ENCODE measurements at regions not wholly inside any gene's neighbourhood (a gene's known extent, or its start where the extent isn't known, plus 50 kb on each side); places are given as distances from the start of the nearest gene placed in this dataset.

DNA sequence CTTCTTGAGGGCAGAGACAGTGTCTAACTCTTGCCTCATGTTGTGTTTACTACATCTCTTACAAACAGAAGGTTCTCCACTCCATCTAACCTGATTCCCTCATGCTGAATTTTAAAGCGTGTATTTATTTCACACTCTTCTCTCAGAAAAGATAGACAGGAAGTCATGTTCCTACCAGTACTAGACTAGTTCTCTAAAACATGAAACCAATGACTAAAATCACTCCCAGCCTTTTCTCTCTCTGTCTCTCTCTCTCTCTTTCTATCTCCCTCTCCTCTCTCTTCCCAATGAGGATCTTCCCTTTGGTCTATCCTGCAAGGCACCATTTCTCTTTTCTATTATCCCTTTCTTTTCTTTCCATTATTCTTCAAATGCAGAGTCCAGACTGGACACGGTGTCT is 391.9 kb upstream of the CADM1 start:
- TF ChIP-seq, protein P1, sequence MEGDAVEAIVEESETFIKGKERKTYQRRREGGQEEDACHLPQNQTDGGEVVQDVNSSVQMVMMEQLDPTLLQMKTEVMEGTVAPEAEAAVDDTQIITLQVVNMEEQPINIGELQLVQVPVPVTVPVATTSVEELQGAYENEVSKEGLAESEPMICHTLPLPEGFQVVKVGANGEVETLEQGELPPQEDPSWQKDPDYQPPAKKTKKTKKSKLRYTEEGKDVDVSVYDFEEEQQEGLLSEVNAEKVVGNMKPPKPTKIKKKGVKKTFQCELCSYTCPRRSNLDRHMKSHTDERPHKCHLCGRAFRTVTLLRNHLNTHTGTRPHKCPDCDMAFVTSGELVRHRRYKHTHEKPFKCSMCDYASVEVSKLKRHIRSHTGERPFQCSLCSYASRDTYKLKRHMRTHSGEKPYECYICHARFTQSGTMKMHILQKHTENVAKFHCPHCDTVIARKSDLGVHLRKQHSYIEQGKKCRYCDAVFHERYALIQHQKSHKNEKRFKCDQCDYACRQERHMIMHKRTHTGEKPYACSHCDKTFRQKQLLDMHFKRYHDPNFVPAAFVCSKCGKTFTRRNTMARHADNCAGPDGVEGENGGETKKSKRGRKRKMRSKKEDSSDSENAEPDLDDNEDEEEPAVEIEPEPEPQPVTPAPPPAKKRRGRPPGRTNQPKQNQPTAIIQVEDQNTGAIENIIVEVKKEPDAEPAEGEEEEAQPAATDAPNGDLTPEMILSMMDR (IDR thresholded peaks at IDR 0.05), result no peak
- TF ChIP-seq MYC (IDR thresholded peaks at IDR 0.05; ENCODE audit: borderline replicate concordance, low read length) (no peak), EP300 (IDR thresholded peaks at IDR 0.05) (no peak), POLR2AphosphoS2 (conservative IDR thresholded peaks at IDR 0.05; ENCODE audit: low read length) (no peak), POLR2A (IDR thresholded peaks at IDR 0.05; ENCODE audit: low read length) (no peak), ZC3H11A (IDR thresholded peaks at IDR 0.05) (no peak), KDM5A (IDR thresholded peaks at IDR 0.05) (no peak), SMC3 (IDR thresholded peaks at IDR 0.05) (no peak), CEBPB (IDR thresholded peaks at IDR 0.05) (no peak), JUNB (IDR thresholded peaks at IDR 0.05) (no peak), NPAS2 (CRISPR knock-in tag; IDR thresholded peaks at IDR 0.05; ENCODE audit: borderline replicate concordance) (no peak)
- TF ChIP-seq, protein P2, sequence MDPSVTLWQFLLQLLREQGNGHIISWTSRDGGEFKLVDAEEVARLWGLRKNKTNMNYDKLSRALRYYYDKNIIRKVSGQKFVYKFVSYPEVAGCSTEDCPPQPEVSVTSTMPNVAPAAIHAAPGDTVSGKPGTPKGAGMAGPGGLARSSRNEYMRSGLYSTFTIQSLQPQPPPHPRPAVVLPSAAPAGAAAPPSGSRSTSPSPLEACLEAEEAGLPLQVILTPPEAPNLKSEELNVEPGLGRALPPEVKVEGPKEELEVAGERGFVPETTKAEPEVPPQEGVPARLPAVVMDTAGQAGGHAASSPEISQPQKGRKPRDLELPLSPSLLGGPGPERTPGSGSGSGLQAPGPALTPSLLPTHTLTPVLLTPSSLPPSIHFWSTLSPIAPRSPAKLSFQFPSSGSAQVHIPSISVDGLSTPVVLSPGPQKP (IDR thresholded peaks at IDR 0.05; ENCODE audit: low read depth, low read length), result no peak
